Thoracic aorta (tissue), 2 donors: ENCODE measurements at regions not wholly inside any gene's neighbourhood (a gene's known extent, or its start where the extent isn't known, plus 50 kb on each side); places are given as distances from the start of the nearest gene placed in this dataset.
"Not testable (repeated sequence)": the region's sequence is repeated elsewhere in the genome, so short reads cannot be mapped to it uniquely, and the experiment has no call there.

Experiments
- ATAC-seq: fragments of 150-250 bp; one replicate; pipeline ENCODE4 v1.8.0; 2017; ENCODE audit warnings: low read depth; ENCODE audit not compliant: insufficient number of reproducible peaks, low FRiP score
- DNase-seq: peaks from one replicate; pipeline ENCODE4 v3.0.0-alpha.2; 2020; ENCODE audit warnings: low spot score
- H3K27ac ChIP-seq, 2 donors: fragments of 200-600 bp; sonication (generic); 1 replicate in 1 of 2; 2 replicates in 1 of 2; pipeline ENCODE4 v1.5.1; 2016; ENCODE audit warnings: mild to moderate bottlenecking in 2 of 2, moderate library complexity in 2 of 2
- H3K27me3 ChIP-seq: fragments of 200-600 bp; sonication (generic); replicated peaks from 2 replicates; pipeline ENCODE4 v1.6.0; 2016; ENCODE audit warnings: mild to moderate bottlenecking; ENCODE audit not compliant: insufficient read depth
- H3K36me3 ChIP-seq: fragments of 200-600 bp; sonication (generic); one replicate; pipeline ENCODE4 v1.5.1; 2016
- H3K4me1 ChIP-seq, 2 donors: fragments of 200-600 bp; sonication (generic); 1 replicate in 1 of 2; 2 replicates in 1 of 2; pipeline versions ENCODE4 v1.5.1 to v1.6.0; 2016; ENCODE audit warnings: low read depth in 2 of 2, mild to moderate bottlenecking in 1 of 2; ENCODE audit not compliant: control insufficient read depth in 1 of 2
- H3K4me3 ChIP-seq: fragments of 200-600 bp; sonication (generic); 2 replicates; pipeline ENCODE4 v1.5.1; 2016; ENCODE audit warnings: mild to moderate bottlenecking
- H3K9me3 ChIP-seq: fragments of 200-600 bp; sonication (generic); 2 replicates; pipeline ENCODE4 v1.5.1; 2016
- CTCF ChIP-seq: fragments of 200-600 bp; sonication (generic); IDR thresholded peaks from one replicate; pipeline ENCODE4 v1.5.1; 2019; ENCODE audit warnings: antibody characterized with exemption

- H3K4me3 ChIP-seq = no peak overlapping the region
- no peaks in the 10 kb centered on the region for H3K4me1 ChIP-seq
- no peak for TF ChIP-seq CTCF
- H3K36me3 ChIP-seq = no peaks in the 10 kb centered on the region
- H3K27ac ChIP-seq = no peak overlapping the region
- peaks cover 6% of the 10 kb centered on the region for H3K9me3 ChIP-seq
- no peak for ATAC-seq
- H3K27me3 ChIP-seq = no peaks in the 10 kb centered on the region
- no peak for DNase-seq
These were observed 243.1 kb downstream of the ADCYAP1 start for GRCh38 chr18:1147730-1148129.

- no peaks in the 10 kb centered on the region for H3K27me3 ChIP-seq
- H3K4me1 ChIP-seq = no peaks in the 10 kb centered on the region
- no peaks in the 10 kb centered on the region for H3K9me3 ChIP-seq
- no peak overlapping the region for H3K4me3 ChIP-seq
- ATAC-seq (no peak), DNase-seq (no peak)
- no peak overlapping the region for H3K27ac ChIP-seq
- no peak for TF ChIP-seq CTCF
- no peaks in the 10 kb centered on the region for H3K36me3 ChIP-seq
These were observed 245.0 kb downstream of the ADCYAP1 start for GRCh38 chr18:1149709-1150108.

- H3K36me3 ChIP-seq = no peaks in the 10 kb centered on the region
- ATAC-seq (no peak), DNase-seq (no peak)
- H3K27me3 ChIP-seq = no peaks in the 10 kb centered on the region
- H3K4me1 ChIP-seq = no peaks in the 10 kb centered on the region
- H3K9me3 ChIP-seq = no peaks in the 10 kb centered on the region
- H3K27ac ChIP-seq = no peak overlapping the region
- no peak overlapping the region for H3K4me3 ChIP-seq
- TF ChIP-seq CTCF = no peak
These were observed 245.7 kb downstream of the ADCYAP1 start for GRCh38 chr18:1150344-1150743.

GRCh38 chr18:1152958-1153357, 248.3 kb downstream of the ADCYAP1 start:
- H3K27ac ChIP-seq, H3K4me3 ChIP-seq, DNase-seq, H3K27me3 ChIP-seq, H3K9me3 ChIP-seq, H3K4me1 ChIP-seq, H3K36me3 ChIP-seq, ATAC-seq: not testable (repeated sequence)

- no peak for ATAC-seq
- DNase-seq = no peak
- peaks cover 3% of the 10 kb centered on the region for H3K9me3 ChIP-seq
- TF ChIP-seq CTCF = no peak
- no peaks in the 10 kb centered on the region for H3K4me1 ChIP-seq
- no peaks in the 10 kb centered on the region for H3K36me3 ChIP-seq
- no peak overlapping the region for H3K4me3 ChIP-seq
- H3K27ac ChIP-seq = no peak overlapping the region
- no peaks in the 10 kb centered on the region for H3K27me3 ChIP-seq
These were observed 268.9 kb downstream of the ADCYAP1 start for GRCh38 chr18:1173593-1173992.

- no peak for TF ChIP-seq CTCF
- Histone ChIP-seq H3K27ac (no peak overlapping the region), H3K27me3 (no peaks in the 10 kb centered on the region), H3K4me3 (no peak overlapping the region), H3K36me3 (no peaks in the 10 kb centered on the region), H3K4me1 (no peaks in the 10 kb centered on the region), H3K9me3 (peaks cover 3% of the 10 kb centered on the region)
- DNase-seq (no peak), ATAC-seq (no peak)
These were observed 272.6 kb downstream of the ADCYAP1 start for GRCh38 chr18:1177232-1177631.
